Fibroblast of villous mesenchyme (primary cell): ENCODE measurements at regions not wholly inside any gene's neighbourhood (a gene's known extent, or its start where the extent isn't known, plus 50 kb on each side); places are given as distances from the start of the nearest gene placed in this dataset.

Experiments
- DNase-seq: peaks from one replicate; pipeline ENCODE4 v3.0.0-alpha.2; 2010; ENCODE audit warnings: low read depth
- H3K4me3 ChIP-seq: 2 replicates; pipeline ENCODE4 v1.5.1; 2011; ENCODE audit warnings: low read depth, mild to moderate bottlenecking, low read length
- TF ChIP-seq, protein P1 (sequence below): IDR thresholded peaks from 2 replicates; pipeline ENCODE4 v1.5.1; 2012; ENCODE audit warnings: low read depth, mild to moderate bottlenecking, low read length; ENCODE audit not compliant: insufficient read depth

DNA sequence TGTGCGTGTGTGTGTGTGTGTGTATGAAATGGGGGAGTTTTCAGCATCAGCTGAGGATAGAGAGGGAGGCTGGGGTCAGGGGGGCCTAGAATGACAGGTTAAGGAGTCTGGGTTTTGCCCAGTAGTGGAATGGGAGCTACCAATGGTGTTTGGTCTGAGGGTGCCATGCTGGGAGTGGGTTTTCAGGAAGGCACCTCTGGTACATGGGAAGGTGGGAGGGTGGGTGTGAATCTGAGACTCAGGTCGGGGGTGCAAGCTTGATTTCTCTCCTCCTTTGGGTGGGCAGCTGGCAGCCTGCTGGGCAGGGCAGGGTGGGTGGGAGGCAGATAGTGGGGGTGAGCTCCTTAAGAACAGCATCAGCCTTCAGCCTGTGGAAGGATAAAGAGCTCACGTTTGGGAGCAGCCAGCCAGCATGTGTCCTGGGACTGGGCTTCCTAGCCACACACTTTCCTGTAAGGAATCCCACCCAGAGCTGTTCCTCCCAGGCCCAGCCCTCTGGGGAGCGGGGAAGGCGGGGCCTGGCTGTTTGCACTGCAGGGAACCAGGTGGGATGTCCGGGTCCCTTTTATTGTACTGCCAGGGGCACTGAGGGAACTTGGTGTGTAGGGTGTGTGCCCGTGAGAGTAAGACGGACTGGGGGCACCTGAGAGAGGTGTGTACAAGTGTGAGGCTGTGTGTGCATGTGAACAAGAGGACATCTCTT, 152.8 kb downstream of the FOXD2 start:
- no peak for DNase-seq
- H3K4me3 ChIP-seq: no peak overlapping the region
- TF ChIP-seq, protein P1, sequence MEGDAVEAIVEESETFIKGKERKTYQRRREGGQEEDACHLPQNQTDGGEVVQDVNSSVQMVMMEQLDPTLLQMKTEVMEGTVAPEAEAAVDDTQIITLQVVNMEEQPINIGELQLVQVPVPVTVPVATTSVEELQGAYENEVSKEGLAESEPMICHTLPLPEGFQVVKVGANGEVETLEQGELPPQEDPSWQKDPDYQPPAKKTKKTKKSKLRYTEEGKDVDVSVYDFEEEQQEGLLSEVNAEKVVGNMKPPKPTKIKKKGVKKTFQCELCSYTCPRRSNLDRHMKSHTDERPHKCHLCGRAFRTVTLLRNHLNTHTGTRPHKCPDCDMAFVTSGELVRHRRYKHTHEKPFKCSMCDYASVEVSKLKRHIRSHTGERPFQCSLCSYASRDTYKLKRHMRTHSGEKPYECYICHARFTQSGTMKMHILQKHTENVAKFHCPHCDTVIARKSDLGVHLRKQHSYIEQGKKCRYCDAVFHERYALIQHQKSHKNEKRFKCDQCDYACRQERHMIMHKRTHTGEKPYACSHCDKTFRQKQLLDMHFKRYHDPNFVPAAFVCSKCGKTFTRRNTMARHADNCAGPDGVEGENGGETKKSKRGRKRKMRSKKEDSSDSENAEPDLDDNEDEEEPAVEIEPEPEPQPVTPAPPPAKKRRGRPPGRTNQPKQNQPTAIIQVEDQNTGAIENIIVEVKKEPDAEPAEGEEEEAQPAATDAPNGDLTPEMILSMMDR: no peak

DNA sequence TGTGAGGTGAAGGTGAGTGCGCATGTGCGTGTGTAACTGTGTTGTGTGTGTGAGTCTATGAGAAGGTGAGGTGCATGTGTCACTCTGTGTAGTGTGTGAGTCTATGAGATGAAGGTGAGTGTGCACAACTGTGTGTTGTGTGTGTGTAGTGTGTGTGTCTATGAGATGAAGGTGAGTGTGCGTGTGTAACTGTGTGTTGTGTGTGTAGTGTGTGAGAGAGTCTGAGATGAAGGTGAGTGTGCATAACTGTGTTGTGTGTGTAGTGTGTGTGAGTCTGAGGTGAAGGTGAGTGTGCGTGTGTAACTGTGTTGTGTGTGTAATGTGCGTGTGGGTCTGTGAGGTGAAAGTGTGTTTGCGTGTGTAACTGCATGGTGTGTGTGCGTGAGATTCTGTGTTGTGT, 154.0 kb downstream of the FOXD2 start:
- DNase-seq: no peak
- TF ChIP-seq, protein P1: no peak
- no peak overlapping the region for H3K4me3 ChIP-seq

DNA sequence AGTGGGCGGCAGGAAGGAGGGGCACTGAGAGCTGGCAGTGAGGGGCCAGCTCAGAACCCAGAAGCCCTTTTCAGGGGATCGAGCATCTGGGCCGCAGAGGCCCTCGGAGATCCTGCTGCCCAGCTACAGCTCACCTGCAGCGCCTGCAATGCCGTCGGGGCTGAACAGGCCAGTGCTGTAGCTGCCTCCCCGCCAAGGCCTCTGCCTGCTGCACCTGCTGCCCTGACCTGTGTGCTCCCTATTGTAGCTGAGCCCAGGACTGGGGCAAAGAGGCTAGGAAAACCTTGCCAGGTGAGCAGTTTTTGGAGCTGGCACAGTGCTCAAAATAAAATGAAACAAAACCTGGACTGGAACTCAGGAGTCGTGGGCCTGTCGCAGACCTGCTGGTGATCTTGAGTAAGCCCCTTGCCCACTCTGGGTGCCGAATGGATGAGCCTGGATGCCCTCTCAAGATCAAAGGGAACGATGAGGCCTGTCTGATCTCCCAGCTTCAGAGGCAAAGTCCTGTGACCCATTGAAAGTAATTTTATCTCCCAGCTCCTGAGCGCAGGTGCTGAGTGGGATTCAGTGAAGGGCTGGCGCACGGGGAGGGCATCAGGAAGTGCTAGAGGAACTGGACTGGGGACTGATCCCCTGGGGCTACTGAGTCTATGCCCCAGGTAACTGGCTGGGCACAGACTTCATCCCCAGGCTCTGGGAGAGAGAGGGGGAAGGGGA, 154.6 kb downstream of the FOXD2 start:
- H3K4me3 ChIP-seq: no peak overlapping the region
- TF ChIP-seq, protein P1: no peak
- DNase-seq: no peak

DNA sequence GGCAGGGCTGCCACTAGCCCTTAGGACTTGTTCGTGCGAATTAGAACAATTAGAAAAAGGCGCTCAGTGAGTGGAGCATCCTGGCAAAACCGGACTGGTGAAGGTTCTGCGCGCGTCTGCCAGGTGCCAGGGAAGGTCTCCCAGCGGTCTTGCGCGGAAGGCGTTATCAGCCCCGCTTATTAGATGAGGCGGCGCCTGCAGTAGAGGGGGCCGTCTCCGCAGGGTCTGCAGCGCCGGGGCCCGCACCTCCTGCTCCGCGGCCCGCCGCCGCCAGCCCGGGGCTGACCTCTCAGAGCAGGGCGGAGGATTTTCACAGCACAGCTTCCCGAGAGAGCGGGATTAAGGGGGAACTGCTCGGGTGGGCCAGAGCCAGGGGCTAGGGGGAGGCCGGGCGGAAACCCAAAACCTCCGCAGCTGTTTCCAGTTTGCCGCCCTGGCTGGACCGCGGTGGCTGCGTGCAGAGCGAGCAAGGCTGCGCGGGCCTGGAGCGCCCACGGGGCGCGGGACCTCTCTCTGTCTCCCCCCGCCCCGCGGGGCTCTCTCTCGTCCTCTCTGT, 155.2 kb downstream of the FOXD2 start:
- TF ChIP-seq, protein P1: no peak
- H3K4me3 ChIP-seq: no peak overlapping the region
- DNase-seq: no peak

DNA sequence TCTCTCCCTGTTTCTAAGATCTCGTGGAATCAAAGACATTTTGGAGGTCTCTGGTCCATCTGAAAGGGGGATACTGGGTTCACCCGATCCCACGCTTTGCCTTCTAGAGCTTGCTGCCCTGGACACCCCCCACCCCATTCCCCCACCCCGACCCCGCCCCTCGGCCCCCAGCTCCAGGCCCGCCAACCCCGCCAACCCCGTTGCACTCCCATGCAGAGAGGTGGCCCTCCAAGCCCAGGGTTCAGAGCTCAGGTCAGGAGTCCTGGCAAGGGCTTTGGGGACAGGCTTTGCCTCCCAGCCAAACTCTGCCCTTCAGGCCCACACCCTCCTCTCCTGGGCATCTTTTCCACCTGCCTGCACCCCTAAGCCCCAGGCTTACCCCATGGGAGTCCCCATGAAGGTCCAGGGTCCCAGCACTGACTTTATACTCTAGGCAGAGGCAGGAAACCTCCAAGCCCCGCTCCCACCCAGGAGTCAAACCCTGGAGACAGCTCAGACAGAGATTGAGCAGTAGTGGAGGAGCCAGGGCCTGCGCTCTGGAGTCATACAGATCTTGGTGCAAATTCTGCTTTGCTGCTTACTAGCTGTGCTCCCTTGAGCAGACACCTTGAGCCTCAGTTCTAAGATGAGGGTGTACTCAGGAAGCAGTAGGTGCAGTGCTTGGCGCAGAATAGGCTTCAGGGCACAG, 155.9 kb downstream of the FOXD2 start:
- H3K4me3 ChIP-seq: no peak overlapping the region
- DNase-seq: no peak
- TF ChIP-seq, protein P1: no peak

DNA sequence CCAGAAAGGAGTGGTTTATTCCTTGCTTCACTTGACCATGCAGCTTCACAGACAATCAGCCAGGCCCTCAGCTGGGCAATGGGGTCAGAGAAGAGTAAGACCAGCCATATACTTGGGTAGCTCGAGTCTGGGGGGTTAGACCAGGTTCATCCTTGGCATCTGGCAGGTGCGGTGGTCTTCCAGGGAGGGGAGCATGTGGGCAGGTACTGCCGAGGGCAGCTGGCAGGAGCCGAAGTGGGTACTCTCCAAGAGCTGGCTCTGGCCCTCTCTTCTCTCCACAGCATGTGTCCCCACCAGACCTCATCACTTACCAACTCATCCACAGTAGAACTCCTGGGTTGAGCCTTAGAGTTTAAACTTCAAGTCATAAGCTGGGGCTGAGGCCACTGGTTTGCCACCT, 156.8 kb downstream of the FOXD2 start:
- TF ChIP-seq, protein P1: no peak
- DNase-seq: no peak

More for the DNA sequence above, 156.8 kb downstream of the FOXD2 start:
- no peak overlapping the region for H3K4me3 ChIP-seq
